ENCODE measurements at regions not wholly inside any gene's neighbourhood (a gene's known extent, or its start where the extent isn't known, plus 50 kb on each side); places are given as distances from the start of the nearest gene placed in this dataset.

- Histone ChIP-seq H3K36me3 (no peaks in the 10 kb centered on the region), H3K4me3 (no peak overlapping the region), H3K9me3 (peaks cover 0 to 7% (median 0%) of the 10 kb centered on the region in 12 donors), H3K27me3 (no peaks in the 10 kb centered on the region), H3K27ac (no peak overlapping the region), H3K4me1 (no peaks in the 10 kb centered on the region)
- ATAC-seq (no peak), DNase-seq (no peak)
- no peak for TF ChIP-seq POLR2A (IDR thresholded peaks at IDR 0.05)
- TF ChIP-seq CTCF (IDR thresholded peaks at IDR 0.05): no peak
- WGBS, 4 donors: 65 to 78% (median 76%) methylated on average over 6 to 7 of the region's 7 CpGs
- intact Hi-C loops (cut with DNase I): no loop called here
These were observed 413.1 kb downstream of the PDGFC start for GRCh38 chr4:156558373-156559025.

GRCh38 chr4:156557920-156558319, 413.7 kb downstream of the PDGFC start:
- Histone ChIP-seq H3K4me1 (no peaks in the 10 kb centered on the region), H3K27ac (no peak overlapping the region), H3K36me3 (no peaks in the 10 kb centered on the region), H3K27me3 (no peaks in the 10 kb centered on the region), H3K9me3 (peaks cover 0 to 7% (median 0%) of the 10 kb centered on the region in 12 donors), H3K4me3 (no peak overlapping the region)
- intact Hi-C loops (cut with DNase I): no loop called here
- ATAC-seq (no peak), DNase-seq (no peak)
- TF ChIP-seq POLR2A (IDR thresholded peaks at IDR 0.05): no peak
- no peak for TF ChIP-seq CTCF (IDR thresholded peaks at IDR 0.05)
- WGBS, 4 donors: 91 to 100% (median 93%) methylated on average over 3 of the region's 3 CpGs

GRCh38 chr4:156556336-156556735, 415.3 kb downstream of the PDGFC start:
- H3K4me3 ChIP-seq: no peak overlapping the region
- DNase-seq (no peak), ATAC-seq (no peak)
- no peak overlapping the region for H3K27ac ChIP-seq
- H3K9me3 ChIP-seq: peaks cover 0 to 7% (median 0%) of the 10 kb centered on the region in 12 donors
- intact Hi-C loops (cut with DNase I): no loop called here
- no peak for TF ChIP-seq POLR2A (IDR thresholded peaks at IDR 0.05)
- no peak for TF ChIP-seq CTCF (IDR thresholded peaks at IDR 0.05)
- H3K36me3 ChIP-seq: no peaks in the 10 kb centered on the region
- WGBS, 4 donors: 70 to 82% (median 79%) methylated on average over 1 of the region's 1 CpG
- H3K27me3 ChIP-seq: no peaks in the 10 kb centered on the region
- H3K4me1 ChIP-seq: no peaks in the 10 kb centered on the region

- intact Hi-C loops (cut with DNase I): no loop called here
- peaks cover 0 to 3% (median 0%) of the 10 kb centered on the region in 12 donors for H3K9me3 ChIP-seq
- 61 to 82% (median 70%) methylated on average over 1 of the region's 1 CpG for WGBS, 4 donors
- no peak for DNase-seq
- no peaks in the 10 kb centered on the region for H3K36me3 ChIP-seq
- no peak overlapping the region for H3K27ac ChIP-seq
- no peak overlapping the region for H3K4me3 ChIP-seq
- TF ChIP-seq POLR2A (IDR thresholded peaks at IDR 0.05) (no peak), CTCF (IDR thresholded peaks at IDR 0.05) (no peak)
- no peaks in the 10 kb centered on the region for H3K27me3 ChIP-seq
- H3K4me1 ChIP-seq: no peaks in the 10 kb centered on the region
- no peak for ATAC-seq
These were observed 417.9 kb downstream of the PDGFC start for GRCh38 chr4:156553659-156554058.
